Brain pericyte (primary cell): ENCODE measurements at regions not wholly inside any gene's neighbourhood (a gene's known extent, or its start where the extent isn't known, plus 50 kb on each side); places are given as distances from the start of the nearest gene placed in this dataset.
"Not testable (repeated sequence)": the region's sequence is repeated elsewhere in the genome, so short reads cannot be mapped to it uniquely, and the experiment has no call there.

ENCODE experiments used
- DNase-seq: peaks from one replicate; pipeline ENCODE4 v3.0.0-alpha.2; 2012; ENCODE audit warnings: low read depth, low spot score

DNA sequence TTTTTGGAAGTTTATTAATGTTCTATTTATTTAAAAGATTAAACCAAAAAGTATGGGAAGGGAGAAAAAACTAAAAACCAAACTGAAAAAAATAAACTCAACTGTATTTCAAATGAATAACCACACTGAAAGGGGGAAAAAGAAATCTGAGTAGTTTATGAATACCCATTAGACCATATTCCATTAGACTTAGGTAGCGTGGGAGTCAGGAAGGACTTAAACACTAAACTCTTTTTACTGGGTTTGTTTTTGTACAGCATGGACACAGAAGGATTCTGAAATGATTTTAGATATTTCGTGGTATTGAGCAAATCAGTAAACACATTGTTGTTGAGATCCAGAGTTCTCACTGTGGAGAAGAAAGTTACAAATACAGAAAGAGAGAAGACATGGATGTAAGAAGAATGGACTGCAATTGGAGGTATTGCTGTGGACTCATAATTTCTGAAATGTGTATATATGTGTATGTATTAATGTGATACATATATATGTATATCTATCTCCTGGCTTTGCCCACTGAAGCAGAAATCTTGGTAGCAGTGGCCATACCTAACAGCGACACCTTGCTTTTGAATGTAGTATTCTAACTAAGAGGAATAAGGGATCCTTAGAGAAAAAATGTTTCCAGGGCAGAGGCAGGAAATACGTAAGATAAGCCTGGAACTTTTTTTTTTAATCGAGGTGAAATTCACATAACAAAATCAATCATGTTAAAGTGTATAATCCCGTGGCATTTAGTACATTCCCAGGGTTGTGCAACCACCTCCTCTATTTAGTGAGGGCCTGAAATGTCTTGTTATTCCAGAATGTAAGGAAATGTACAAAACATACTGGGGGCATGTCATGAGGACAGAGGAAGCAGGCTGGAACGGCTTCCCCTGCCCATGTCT is 228.8 kb downstream of the SMARCA2 start:
- DNase-seq = no peak

DNA sequence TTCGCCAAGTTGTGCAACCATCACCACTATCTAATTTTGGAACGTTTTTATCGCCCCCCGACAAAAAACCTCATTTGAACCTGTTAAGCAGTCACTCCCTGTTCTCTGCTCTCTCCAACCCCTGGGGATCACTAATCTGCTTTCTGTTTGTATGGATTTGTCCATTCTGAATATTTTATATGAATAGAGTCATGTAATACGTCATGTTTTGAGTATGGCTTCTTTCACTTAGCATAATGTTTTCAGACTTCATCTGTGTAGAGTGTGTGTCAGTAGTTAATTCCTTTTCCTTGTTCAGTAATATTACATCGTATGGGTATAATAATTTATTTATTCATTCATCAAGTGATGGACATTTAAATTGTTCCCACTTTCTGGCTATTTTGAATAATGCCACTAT is 232.2 kb downstream of the SMARCA2 start:
- no peak for DNase-seq

DNA sequence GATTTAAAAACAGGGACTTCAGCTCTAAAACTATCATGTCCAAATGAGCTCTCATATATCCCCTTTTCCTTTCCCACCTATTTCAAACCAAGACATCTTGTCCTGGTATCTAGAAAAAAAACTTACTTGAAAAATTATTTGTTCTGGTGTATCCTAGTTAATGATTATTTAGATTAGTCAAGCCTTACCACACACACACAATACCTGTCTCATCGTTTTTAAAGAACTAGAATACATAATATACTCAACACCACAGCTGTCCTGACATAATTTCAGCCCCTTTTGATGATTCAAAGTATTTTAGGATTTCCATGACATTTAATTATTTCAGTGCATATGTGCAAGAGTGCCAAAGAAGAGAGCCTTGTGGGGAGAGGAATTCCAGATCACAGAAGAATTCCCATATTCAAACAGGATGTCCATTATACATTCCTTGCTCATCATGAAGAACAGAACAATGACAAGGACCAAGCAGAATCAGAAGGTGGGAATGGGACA is 233.7 kb downstream of the SMARCA2 start:
- DNase-seq = no peak

DNA sequence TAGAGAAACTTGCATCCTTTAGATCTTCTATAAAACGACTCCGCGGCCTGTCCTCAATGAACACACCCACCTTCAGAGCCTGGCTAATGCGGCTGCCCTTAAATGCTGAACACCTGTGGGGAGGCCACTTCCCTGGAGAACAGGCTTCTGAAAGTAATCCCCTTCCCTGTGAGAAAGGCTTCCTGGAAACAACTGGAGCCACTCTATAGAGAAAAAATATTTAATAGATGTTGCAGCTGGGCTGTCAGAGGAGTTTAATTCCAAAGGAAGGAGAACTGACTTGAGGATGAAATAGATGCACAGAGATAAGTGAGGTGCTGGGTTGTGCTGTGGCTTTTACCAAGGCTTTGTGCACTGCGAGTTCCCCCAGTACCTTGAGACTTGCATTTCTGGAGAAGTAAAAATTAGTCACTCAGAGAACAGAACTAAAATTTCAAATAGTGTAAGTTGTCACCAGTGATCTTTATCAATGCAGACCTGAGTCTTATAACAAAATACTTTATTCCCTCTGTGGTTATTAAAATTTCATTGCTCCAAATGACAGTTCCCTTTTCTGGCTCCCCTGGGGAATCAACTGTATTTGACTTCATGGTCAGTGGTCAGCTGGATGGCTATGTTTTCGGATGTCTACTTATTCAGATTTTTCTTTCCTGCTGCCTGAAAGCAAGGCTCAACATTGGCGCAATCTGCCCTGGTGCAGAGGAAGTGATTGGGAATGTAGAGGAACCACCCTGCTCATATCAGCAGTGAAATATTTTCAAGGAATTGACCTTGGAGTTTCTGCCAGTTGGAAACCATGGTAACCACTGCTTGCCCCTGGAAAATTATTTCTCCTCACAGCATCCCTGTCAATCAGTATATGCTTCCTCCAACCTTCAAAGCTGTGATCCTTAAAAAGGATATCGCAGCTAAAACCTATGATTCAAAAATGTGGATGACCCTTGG is 238.8 kb downstream of the SMARCA2 start:
- no peak for DNase-seq

DNA sequence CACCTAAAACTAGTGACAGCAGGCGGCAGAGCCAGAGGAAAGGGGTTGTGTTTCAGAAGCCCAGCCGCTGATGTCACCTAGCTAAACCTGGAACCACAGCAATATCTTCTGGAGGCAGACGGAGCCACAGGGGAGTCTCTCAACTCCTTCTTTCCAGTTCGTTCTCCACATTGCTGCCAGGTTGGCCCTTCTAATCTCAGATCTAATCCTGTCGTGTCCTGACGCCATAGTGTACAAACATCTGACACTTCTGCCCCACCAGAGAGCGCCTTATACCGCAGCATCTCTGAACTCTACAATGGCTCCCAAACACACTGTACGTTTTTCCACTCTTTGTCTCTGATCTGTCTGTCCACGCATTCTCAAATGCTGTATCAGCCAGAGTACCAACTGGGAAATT is 240.0 kb downstream of the SMARCA2 start:
- DNase-seq = no peak

DNA sequence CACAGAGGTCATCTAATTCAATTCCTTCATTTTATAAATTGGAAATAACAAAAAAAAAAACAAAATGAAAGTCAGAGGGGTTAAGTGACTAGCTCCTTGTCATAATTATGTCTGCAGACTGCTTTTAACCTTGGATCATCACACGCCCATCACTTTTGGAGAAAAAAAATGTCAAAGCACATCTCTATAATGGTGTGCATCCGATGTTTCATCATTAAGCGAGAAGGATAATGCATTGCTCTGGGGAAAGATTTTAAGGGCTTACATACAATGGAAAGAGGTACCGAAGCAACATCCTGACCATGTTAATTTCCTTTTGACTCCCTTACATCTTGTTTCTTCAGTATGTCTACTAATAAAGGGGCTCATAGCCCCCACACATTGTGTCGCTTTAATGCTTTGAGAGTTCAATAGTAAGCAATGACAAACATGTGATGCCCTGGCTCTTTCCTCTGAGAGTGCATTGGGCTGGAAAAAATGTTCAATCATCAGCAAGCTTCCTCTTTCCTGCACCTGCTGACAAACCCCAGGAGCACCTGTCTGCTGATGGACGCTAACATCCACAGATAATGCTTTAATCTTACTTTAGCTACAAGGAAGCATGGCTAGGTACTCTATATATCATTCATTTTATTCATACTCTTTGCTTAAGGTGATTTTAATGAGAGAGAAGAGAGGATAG is 242.2 kb downstream of the SMARCA2 start:
- no peak for DNase-seq

DNA sequence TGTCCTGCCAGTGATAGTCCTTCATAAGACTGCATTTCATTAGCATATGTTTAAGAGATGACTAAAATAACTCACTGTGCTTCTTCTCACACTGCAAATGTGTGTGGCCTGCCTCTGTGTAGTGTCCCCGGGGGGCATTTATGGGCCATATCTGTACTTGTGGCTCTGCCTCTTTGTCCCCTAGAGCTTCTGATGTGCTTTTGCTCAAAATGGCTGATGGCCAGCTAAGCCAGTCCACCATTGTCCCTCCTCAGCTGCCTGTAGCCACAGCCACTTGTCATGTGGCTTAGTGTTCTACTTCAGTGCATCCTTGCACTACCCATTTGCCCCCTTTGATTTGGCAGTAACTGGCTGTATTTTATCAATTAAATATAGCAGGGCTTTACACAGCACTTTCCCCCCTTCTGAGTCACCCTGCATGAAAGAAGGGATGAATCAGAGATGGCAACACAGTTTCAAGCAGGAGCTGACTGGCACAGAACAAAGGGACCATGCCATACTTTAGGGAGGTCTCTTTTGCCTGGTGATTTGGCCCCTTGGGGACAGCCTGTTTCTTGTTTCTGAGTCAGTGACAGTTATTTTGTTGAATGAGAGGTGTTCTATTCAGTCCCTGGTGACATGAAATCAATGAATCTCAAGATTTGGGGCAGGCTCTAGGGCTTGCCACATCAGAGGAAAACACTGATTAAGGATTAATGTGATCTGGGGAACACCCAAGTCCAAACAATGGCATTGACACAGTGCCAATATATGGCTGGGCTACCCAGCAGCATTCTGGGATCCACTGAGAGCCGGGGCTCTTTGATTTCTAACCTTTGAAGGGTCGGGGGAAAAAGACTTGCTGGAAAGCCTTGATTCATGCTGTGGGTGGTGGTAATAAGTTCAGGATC is 245.5 kb downstream of the SMARCA2 start:
- no peak for DNase-seq

DNA sequence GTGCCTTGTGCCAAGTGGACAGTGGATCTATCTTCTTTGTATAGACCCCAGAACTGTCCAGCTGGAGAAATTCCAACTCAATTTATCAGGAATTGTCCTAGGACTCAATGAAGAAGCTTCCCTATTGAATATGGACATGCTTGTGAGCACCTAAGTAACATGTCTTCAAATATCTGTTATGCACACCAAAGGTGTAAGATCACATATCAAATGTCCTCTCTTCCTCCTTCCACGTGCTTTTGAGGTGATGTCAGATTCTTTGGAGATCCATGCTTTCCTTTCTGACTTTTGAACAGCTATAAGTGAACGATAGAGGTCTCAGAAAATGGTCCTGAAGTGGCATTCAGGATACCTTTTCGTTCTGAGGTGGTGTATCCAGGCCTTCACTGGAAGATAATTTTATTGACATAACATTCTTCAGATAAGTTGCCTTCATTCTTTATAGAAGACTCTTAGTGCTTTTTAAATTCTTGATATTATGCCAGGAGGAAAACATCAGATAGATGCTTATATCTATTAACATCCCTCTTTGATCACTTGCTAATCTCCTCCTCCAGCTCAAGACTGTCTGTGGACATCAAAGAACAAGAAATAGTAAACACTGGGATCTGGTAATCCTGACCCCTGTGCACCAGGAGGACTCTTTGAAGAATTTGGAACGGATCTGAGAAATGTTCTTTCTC is 246.4 kb downstream of the SMARCA2 start:
- no peak for DNase-seq

DNA sequence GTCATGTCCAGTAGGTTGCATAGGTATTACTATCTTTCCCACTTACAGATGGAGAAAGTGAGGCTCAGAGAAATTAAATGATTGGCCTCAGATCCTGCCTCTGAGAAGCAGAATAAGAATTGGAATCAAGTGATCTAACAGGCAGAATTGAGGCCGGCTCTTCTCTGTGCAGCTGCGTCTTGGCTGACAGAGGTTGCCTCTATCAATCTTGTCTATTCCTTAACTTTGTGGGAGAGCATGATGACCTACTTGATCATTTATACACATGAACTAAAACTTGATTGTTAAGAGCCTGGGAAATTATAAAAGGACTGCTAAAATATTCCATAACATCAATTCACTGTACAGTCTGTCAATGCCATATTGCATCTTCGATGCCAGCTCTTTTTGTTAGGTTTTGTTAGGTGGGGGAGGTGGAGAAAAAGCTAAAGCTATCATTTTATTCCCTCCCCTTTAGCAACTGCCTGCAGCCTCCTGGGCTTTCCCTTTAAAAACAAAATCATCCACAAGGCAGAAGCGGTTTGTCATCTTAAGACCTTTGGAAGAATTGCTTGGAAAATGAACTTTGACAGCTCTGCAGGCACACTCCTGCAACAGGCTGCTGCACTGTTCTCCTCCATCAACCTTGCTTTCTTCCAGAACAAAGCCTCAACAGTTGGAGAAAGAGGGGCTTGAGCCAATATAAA is 247.4 kb downstream of the SMARCA2 start:
- no peak for DNase-seq

DNA sequence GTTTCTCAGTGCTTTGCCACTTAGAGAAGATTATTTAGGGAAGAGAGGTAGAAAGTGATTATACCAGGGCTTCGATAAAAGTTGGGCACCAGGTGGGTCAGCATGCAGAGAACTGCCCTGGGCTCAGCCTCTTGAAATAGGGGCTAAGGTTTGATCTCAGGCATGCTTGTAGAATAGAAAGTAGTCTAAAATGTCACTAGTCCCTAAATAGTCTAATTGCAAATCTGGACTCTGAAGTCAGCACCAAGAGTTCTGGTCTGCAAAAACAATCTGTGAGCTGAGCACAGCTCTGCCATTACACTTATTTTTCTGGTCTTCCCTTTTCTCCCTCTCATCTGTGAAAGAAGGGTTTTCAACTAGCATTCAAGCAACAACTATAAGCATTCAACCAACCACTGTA is 248.0 kb downstream of the SMARCA2 start:
- DNase-seq = no peak

DNA sequence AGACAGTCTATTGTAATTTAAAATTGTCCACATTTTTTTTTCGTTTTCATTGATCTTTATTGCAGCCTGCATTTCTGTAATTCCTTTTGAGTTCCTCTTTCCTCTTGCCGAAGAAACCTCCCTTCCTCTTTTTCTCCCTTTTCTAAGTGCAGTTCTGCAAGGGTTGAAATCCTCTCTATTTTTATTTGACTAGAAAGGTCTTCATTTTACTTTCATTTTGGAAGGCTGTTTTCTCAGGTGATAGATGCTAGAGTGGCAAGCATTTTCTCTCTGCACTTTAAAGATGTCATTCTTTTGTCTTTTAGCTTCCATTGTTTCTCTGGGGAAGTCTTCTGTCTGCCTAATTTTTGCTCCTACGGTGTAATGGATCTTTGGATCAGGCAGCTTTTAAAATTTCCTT is 248.5 kb downstream of the SMARCA2 start:
- no peak for DNase-seq

DNA sequence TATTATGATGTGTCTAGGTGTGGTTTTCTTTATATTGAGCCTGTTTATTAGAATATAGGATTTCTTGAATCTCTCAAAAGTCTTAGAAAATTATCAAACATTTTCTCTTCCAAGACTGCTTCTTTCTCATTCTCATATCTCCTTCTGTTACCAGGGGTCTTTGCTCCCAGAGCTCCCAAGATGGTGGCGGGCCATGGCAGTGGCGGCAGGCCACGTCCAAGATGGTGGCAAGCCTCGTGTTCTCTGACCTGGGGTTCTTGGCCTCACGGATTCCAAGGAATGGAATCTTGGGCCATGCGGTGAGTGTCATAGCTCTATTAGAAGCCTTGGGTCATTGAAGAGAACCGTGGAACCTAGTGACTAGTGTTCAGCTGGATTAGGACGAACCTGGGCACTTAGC is 248.9 kb downstream of the SMARCA2 start:
- DNase-seq = no peak

DNA sequence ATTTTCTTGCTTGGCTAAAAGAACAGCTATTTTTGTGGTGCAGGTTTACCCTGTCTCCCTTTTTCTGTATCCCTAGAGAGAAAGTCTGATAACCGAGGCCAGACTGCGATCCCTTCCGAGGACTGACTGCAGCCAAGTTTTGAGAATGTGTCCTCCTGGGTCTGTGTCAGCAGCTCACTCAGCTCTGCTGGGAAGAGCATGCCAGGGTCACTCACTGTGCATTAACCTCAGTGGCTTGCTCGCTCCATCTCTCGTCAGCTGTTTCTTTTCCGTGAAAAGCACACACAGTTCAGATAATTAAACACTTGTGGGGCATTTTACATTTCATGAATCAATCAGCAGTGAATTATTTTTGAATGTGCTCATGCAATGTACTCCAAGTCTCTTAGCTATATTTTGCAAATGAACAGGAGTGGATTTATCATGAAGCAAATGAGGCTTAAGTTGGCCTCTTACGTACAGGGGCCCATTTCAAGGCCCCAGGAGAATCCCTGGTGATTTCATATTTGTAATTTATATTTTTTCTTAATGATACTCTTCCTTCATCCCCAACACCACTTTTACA is 252.1 kb downstream of the SMARCA2 start:
- DNase-seq = no peak

DNA sequence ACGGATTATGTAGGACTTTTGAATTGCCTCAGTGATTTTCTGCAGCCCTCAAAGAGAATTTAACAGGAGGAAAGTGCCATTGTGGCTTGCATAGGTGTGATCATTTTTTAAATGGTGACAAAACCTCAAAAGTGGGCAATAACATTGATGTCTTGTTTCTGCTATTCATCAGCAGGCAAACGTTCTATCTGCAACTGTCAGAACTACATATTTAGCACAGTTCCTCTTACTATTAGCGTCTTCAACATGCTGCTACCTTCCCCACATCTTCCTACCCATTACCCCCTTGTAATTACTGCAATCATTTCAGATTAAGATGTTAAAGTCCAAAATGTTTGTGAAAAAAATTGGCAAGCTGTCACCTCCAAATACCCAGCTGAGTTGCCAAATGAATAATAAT is 254.6 kb downstream of the SMARCA2 start:
- DNase-seq = no peak

DNA sequence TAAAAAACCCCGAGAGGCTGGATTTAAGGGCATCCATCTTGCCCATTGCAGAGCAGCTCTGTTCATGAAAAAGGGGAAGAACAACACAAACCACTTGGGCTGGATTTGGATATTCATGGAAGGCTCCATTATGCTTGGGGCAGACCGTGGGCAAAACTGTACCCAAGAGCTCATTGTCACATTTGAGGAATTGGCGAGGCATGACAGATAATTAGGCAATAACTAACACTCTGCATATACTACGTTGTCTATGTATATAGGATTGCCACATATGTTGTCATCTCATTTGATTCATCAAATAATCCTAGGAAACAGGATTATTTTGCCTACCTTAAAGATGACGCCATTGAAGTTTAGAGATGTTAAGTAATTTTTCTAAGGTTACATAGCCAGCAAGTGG is 255.4 kb downstream of the SMARCA2 start:
- no peak for DNase-seq

DNA sequence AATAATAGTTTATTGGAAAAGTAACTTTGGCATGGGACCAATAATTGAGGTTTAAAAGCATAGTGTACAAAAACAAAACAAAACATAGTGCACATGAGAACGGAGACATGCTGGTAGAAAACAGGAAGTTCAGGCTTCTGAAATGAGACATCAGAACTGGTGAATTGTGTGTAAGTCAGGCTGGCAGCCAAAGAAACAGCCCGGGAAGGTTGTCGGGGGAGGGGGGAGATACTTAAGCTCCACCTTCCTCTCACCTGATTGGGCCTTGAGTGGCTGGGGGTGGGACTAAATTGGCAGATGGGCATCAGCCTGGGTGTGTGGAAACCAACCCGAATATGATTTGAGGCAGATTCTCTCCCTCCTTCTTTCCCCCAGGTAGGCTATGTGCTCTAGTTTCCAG is 256.3 kb downstream of the SMARCA2 start:
- no peak for DNase-seq

DNA sequence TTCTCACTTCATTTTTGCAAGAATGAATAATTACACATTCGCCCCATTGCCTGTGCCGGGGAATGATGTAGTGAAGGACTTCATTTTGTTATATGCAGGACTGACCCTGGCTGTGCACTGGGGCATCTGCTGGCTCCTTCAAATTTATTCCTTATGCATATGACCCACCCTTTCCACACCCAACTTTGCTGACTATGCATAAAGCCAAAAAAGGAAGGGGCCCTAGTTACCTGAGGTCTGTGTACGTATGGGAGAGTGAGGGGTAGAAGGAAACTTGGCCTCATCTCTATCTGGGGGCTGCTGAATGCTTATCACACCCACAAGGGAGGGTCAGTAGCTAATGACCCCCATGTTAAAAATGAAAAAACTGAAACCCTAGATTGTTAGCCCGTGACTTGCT is 259.6 kb downstream of the SMARCA2 start:
- no peak for DNase-seq

DNA sequence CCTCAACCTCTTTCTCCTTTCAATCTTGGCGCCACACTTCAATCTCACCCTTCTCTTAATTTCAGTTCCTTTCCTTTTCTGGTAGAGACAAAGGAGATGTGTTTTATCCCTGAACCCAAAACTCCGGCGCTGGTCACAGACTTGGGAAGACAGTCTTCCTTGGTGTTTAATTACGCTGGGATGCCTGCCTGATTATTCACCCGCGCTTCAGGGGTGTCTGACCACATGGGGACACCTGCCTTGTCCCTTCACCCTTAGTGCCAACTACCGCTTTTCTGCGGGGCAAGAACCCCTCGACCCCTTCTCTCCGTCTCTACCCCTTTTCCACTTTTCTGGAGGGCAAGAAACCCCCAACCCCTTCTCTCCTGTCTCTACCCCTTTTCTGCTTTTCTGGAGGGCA is 261.1 kb downstream of the SMARCA2 start:
- no peak for DNase-seq

DNA sequence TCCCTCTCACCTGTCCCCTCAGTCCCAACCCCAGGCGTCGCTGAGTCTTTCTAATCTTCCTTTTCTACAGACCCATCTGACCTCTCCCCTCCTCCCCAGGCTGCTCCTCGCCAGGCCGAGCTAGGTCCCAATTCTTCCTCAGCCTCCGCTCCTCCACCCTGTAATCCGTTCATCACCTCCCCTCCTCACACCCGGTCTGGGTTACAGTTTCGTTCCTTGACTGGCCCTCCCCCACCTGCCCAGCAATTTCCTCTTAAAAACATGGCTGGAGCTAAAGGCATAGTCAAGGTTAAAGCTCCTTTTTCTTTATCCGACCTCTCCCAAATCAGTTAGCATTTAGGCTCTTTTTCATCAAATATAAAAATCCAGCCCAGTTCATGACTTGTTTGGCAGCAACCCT is 262.0 kb downstream of the SMARCA2 start:
- DNase-seq = not testable (repeated sequence)
